Endothelial cell of umbilical vein (primary cell): ENCODE measurements at regions not wholly inside any gene's neighbourhood (a gene's known extent, or its start where the extent isn't known, plus 50 kb on each side); places are given as distances from the start of the nearest gene placed in this dataset.

Experiments used
- BruUV-seq: library from RNA; stranded (reverse); fragments of 400-500 nt; replicated peaks from 2 replicates; lab custom pipeline; 2021; lab: Mats Ljungman, UMichigan
- CTCF ChIA-PET: fragments of 300-600, 350-600 bp; sonication (Branson Sonifier 250); formaldehyde crosslinking; loops from one replicate; lab custom pipeline; 2021; ENCODE audit warnings: antibody characterized with exemption, inconsistent platforms; lab: Charles Lee
- POLR2A ChIA-PET: fragments of 300-600, 350-600 bp; sonication (Branson Sonifier 250); formaldehyde crosslinking; loops from one replicate; lab custom pipeline; 2021; ENCODE audit warnings: antibody characterized with exemption, inconsistent platforms; lab: Charles Lee
- DNase-seq: peaks from one replicate; pipeline ENCODE4 v3.0.0-alpha.2; 2011; ENCODE audit warnings: low read depth, low spot score
- FAIRE-seq: peaks from 2 replicates; lab custom pipeline; 2011; peaks lifted over from hg19 to GRCh38; lab: Jason Lieb, UNC
- H2AFZ ChIP-seq: 2 replicates; pipeline ENCODE4 v1.6.0; 2012; ENCODE audit warnings: low read depth, low read length, control low read depth, inconsistent platforms
- H3K27ac ChIP-seq: 2 replicates; pipeline ENCODE4 v1.5.1; 2011; ENCODE audit warnings: low read depth, mild to moderate bottlenecking, control low read depth, low read length, moderate library complexity; ENCODE audit not compliant: insufficient read depth
- H3K27me3 ChIP-seq, 2 experiments: 2 replicates each; pipeline versions ENCODE4 v1.6.0 to v1.6.1; 2011; ENCODE audit warnings: low read length in 2 of 2, mixed read lengths in 1 of 2; ENCODE audit not compliant: control insufficient read depth in 2 of 2, insufficient read depth in 2 of 2
- H3K36me3 ChIP-seq, 2 experiments: 2 replicates in 1 of 2; 3 replicates in 1 of 2; pipeline ENCODE4 v1.5.1; 2011; ENCODE audit warnings: low read length in 2 of 2, mild to moderate bottlenecking in 1 of 2, moderate library complexity in 1 of 2; ENCODE audit not compliant: control insufficient read depth in 2 of 2, insufficient read depth in 2 of 2; ENCODE audit errors: extremely low read depth in 1 of 2
- H3K4me1 ChIP-seq: 3 replicates; pipeline ENCODE4 v1.5.1; 2011; ENCODE audit warnings: mild to moderate bottlenecking, low read length; ENCODE audit not compliant: control insufficient read depth, insufficient read depth; ENCODE audit errors: extremely low read depth
- H3K4me2 ChIP-seq: 2 replicates; pipeline ENCODE4 v1.6.1; 2011; ENCODE audit warnings: low read length, control low read depth, mixed read lengths; ENCODE audit not compliant: insufficient read depth
- H3K4me3 ChIP-seq, 3 experiments: fragments of 200-600 bp in 1 of 3; sonication (generic), shearing (Covaris generic) in 1 of 3; replicated peaks in 1 of 3; 2 replicates each; pipeline ENCODE4 v1.5.1; 2011 to 2016; ENCODE audit warnings: control low read depth in 3 of 3, low read length in 3 of 3, mild to moderate bottlenecking in 2 of 3, inconsistent platforms in 1 of 3, low read depth in 1 of 3, moderate library complexity in 1 of 3; ENCODE audit not compliant: insufficient read depth in 1 of 3
- H3K79me2 ChIP-seq: 2 replicates; pipeline ENCODE4 v1.6.0; 2012; ENCODE audit warnings: low read length, inconsistent platforms; ENCODE audit not compliant: control insufficient read depth, insufficient read depth
- H3K9ac ChIP-seq: replicated peaks from 2 replicates; pipeline ENCODE3; 2011; ENCODE audit warnings: low read length, control low read depth; ENCODE audit not compliant: insufficient read depth; ENCODE audit errors: extremely low read depth
- H3K9me1 ChIP-seq: replicated peaks from 3 replicates; pipeline ENCODE4 v1.6.0; 2011; ENCODE audit warnings: mild to moderate bottlenecking, low read length; ENCODE audit not compliant: control insufficient read depth, insufficient read depth; ENCODE audit errors: extremely low read depth
- H3K9me3 ChIP-seq: replicated peaks from 2 replicates; pipeline ENCODE4 v1.5.1; 2012; ENCODE audit warnings: low read length, inconsistent platforms; ENCODE audit not compliant: control insufficient read depth, insufficient read depth
- H4K20me1 ChIP-seq: replicated peaks from 2 replicates; pipeline ENCODE3; 2011; ENCODE audit warnings: mild to moderate bottlenecking, low read length; ENCODE audit not compliant: control insufficient read depth, insufficient read depth; ENCODE audit errors: extremely low read depth
- CTCF ChIP-seq, 2 donors: IDR thresholded peaks; 1 replicate in 1 of 2; 2 replicates in 1 of 2; pipeline ENCODE4 v1.5.1; 2011; ENCODE audit warnings: low read length in 2 of 2, mild to moderate bottlenecking in 2 of 2, moderate library complexity in 2 of 2, control low read depth in 1 of 2, inconsistent platforms in 1 of 2, low read depth in 1 of 2; ENCODE audit not compliant: insufficient read depth in 1 of 2; ENCODE audit errors: extremely low read depth in 1 of 2
- EZH2 ChIP-seq: IDR thresholded peaks from 2 replicates; pipeline ENCODE4 v1.6.1; 2012; ENCODE audit warnings: borderline replicate concordance, low read depth, mild to moderate bottlenecking, moderate library complexity, low read length, inconsistent platforms; ENCODE audit not compliant: severe bottlenecking
- FOS ChIP-seq: IDR thresholded peaks from 2 replicates; pipeline ENCODE4 v1.6.1; 2011; ENCODE audit warnings: mild to moderate bottlenecking, low read length, moderate library complexity, borderline replicate concordance; ENCODE audit not compliant: insufficient read depth
- GATA2 ChIP-seq: IDR thresholded peaks from 2 replicates; pipeline ENCODE4 v1.7.0; 2011; ENCODE audit warnings: low read depth, mild to moderate bottlenecking, moderate library complexity, mixed read lengths, low read length; ENCODE audit not compliant: insufficient read length, insufficient read depth
- JUN ChIP-seq: IDR thresholded peaks from 2 replicates; pipeline ENCODE4 v1.6.1; 2011; ENCODE audit warnings: borderline replicate concordance, low read depth; ENCODE audit not compliant: insufficient read length, insufficient read depth
- MAX ChIP-seq: IDR thresholded peaks from 2 replicates; pipeline ENCODE4 v1.6.1; 2011; ENCODE audit not compliant: insufficient read depth, insufficient read length
- MYC ChIP-seq: IDR thresholded peaks from one replicate; pipeline ENCODE4 v1.6.1; 2011; ENCODE audit warnings: mild to moderate bottlenecking, low read depth, low read length
- dilution Hi-C: fragments of 300-500 bp; cut with MboI; formaldehyde crosslinking; loops from one replicate; pipeline ENCODE4 v1.15.0; 2019; ENCODE audit warnings: low sequenced_read_pairs; ENCODE audit not compliant: extremely low pct_ligation_motif_present
- intact Hi-C: fragments of 100-400 bp; cut with micrococcal nuclease; formaldehyde crosslinking; loops from one replicate; pipeline ENCODE4 v1.10.0; 2022

- no TSS peak for BruUV-seq
These were observed 923.9 kb downstream of the CDH18 start for GRCh38 chr5:19064094-19064493.

More at GRCh38 chr5:19064094-19064493, 923.9 kb downstream of the CDH18 start:
- no peaks in the 10 kb centered on the region for H3K4me1 ChIP-seq
- H3K9ac ChIP-seq = no peak overlapping the region
- no peaks in the 10 kb centered on the region for H3K79me2 ChIP-seq
- dilution Hi-C loops = no loop called here
- H3K4me2 ChIP-seq = no peak overlapping the region
- H3K9me1 ChIP-seq = no peaks in the 10 kb centered on the region
- POLR2A ChIA-PET = no interaction called here
- CTCF ChIA-PET = no interaction called here
- H3K9me3 ChIP-seq = peaks cover 2% of the 10 kb centered on the region
- H2AFZ ChIP-seq = no peak overlapping the region
- H3K27me3 ChIP-seq = no peaks in the 10 kb centered on the region
- no peaks in the 10 kb centered on the region for H4K20me1 ChIP-seq
- DNase-seq (no peak), FAIRE-seq (no peak)
- intact Hi-C loops = no loop called here
- TF ChIP-seq FOS (no peak), EZH2 (no peak), MYC (no peak), CTCF (IDR thresholded peaks at IDR 0.05; ENCODE audit: extremely low read depth in 1 of 2, insufficient read depth in 1 of 2, low read depth in 1 of 2, low read length in 2 of 2) (no peak), GATA2 (no peak), JUN (no peak), MAX (no peak)
- no peak overlapping the region for H3K27ac ChIP-seq
- no peak overlapping the region for H3K4me3 ChIP-seq
- H3K36me3 ChIP-seq = no peaks in the 10 kb centered on the region
